Endothelial cell of hepatic sinusoid (primary cell): ENCODE measurements at regions not wholly inside any gene's neighbourhood (a gene's known extent, or its start where the extent isn't known, plus 50 kb on each side); places are given as distances from the start of the nearest gene placed in this dataset.
"Not testable (repeated sequence)": the region's sequence is repeated elsewhere in the genome, so short reads cannot be mapped to it uniquely, and the experiment has no call there.

Experiments used
- in situ Hi-C: cut with HindIII; loops from 2 replicates; pipeline ENCODE4 v1.10.0; 2017; ENCODE audit warnings: low sequenced_read_pairs

DNA sequence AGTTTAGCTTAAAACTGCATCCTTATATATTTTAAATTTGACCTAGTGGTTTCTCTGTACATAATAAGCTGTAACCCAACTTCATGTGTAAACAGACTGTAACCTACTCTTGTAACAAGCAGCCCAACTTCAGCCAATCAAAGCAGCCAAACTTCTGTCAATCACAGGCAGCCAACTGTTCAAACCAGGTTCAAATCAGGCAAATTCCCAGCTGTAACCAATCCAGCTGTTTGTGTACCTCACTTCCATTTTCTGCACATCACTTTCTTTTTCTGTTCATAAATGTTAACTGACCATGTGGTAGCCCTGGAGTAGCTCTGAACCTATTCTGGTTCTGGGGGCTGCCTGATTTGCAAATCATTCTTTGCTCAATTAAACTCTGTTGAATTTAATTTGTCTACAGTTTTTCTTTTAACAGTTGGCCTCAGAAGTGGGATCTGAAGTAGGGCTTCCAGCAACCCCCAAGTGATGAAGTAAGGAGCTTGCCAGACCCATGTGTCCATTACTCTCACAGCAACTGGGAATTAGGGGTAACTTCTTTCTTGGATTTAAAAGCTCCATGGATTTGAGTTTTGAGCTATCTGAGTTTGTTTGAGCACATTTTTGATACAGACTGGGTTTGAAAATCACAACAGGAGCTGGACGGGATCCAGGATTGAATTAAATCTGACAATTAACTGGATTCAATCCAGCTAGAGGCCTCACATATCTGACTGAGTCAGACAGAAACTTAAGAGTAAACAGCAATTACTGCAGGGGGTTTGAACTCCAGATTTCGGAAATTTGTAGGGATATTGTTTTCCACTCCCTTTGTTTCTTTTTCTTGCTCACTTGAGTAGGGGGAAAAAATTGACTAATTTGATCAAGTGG lies 1569.7 kb upstream of the SLC39A10 start:
- in situ Hi-C loops = no loop called here

DNA sequence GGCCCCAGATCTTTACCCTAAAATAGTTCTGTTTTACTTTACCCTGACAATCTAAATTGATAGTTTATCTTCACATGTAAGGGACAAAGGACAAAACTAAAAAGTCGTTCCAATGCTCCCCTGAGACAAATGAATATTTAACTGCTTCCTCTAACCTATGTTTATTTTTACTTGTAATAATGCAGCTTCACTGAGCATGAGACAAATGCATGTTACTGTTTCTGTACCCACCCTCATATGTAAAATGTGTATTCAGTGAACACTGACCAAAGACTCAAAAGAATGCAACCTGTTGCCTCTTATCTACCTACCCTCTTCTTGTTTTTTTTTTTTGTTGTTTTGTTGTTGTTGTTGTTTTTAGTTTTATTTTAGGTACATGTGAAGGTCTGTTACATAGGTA lies 1570.9 kb upstream of the SLC39A10 start:
- in situ Hi-C loops = no loop called here

DNA sequence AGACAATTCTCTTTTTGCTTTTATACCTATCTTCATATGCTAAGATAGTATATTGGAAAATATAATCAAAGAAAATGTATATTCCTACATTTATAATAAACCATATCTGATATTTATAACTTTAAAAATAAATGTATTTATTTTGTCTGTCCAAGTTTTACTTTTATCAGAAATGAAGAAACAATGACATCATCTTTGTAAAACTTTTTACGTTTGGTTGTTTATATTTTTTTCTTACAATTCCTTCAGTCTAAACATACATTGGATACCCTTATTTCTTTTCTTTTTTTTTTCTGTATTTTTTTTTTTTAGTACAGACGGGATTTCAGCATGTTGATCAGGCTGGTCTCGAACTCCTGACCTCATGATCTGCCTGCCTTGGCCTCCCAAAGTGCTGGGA lies 1577.0 kb upstream of the SLC39A10 start:
- in situ Hi-C loops = no loop called here

DNA sequence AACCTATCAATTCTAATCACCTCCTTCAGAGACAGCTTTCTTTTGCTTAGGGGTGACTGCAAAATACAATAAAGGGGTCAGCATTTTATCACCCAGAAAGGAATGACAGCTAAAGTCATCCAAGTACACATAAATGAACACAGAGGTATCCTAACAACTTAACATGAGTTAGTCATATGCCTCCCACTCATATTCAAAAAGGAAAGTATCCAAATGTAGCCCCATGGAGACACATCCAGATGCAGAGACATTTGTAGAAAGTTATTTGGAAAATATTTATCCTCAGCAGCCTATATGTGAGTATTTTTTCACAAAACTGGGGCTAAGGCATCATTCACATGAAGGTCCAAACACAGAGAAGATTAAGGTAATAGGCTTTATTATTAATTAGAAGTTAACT lies 1579.7 kb upstream of the SLC39A10 start:
- in situ Hi-C loops = no loop called here

DNA sequence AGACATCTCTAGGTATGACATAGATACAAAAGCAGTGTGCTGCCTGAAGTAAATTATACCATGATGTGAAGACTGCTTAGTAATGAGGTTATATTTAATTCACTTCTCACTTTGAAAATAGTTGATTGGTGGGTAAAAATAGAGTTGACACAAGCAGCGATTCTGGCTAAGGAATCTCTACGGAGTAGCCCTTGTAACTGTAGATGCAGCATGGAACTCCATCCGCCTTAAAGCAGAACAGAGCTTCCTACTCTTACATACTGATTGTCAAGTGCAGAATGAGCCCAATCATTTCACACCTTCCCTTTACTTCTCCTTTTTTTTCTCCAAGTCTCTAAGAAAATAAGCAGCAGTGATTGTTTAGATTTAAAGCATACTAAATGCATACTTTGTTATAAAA lies 1594.6 kb upstream of the SLC39A10 start:
- in situ Hi-C loops = no loop called here

DNA sequence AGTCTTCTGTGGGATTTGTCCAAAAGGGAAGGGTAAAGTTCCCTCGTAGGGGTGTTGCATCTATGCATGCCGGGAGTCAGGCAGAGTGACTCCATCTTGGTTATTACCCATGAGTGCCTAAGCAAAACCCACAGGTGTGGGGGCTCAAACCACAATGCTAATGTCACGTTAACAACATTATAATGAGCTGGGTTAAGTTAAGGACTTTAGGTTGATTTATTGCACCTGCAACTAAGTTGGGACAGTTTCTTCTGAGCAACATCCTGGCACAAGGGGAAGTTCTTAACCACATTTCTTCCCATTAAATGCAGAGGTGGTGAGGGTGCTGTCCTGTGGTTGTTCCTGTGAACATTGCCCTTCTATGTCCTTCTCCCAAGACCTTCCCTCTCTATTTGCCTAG lies 1596.8 kb upstream of the SLC39A10 start:
- in situ Hi-C loops = no loop called here

DNA sequence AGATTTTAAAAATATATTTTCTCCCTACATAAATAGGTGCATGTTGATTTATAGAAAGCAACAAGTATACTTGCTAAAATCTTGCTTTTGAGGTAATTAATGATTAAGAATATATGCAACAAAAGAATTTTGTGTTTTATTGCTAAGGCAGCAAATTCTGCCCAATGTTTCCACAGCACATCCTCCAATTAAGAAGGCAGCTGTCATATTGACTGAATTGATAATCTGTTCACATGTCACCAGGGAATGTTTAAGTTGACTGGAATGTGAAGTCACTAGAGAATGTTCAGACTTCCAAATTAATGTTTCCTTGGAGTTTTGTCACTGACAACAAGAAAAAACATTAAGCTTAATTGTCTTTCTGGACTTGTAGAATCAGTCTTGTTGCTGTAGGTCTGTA lies 1602.7 kb upstream of the SLC39A10 start:
- in situ Hi-C loops = no loop called here

DNA sequence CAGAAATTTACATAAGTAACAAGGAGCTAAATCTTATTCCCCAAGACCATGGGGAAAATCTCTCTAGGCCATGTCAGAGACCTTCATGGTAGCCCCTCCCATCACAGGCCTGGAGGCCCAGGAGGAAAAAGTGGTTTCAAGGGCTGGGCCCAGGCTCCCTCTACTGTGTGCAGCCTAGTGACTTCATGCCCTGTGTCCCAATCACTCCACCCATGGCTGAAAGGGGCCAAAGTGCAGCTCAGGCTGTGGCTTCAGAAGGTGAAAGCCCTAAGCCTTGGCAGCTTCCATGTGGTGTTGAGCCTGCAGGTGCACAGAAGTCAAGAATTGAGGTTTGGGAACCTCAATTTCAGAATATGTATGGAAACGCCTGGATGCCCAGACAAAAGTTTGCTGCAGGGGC lies 1612.7 kb upstream of the SLC39A10 start:
- in situ Hi-C loops = no loop called here

DNA sequence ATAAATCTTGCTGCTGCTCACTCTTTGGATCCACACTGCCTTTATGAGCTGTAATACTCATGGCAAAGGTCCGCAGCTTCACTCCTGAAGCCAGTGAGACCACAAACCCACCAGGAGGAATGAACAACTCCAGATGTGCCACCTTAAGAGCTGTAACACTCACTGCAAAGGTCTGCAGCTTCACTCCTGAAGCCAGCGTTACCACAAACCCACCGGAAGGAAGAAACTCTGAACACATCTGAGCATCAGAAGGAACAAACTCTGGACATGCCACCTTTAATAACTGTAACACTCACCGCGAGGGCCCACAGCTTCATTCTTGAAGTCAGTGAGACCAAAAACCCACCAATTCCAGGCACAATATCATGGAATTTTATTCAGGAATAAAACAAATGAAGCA lies 1635.9 kb upstream of the SLC39A10 start:
- in situ Hi-C loops = not testable (repeated sequence)

DNA sequence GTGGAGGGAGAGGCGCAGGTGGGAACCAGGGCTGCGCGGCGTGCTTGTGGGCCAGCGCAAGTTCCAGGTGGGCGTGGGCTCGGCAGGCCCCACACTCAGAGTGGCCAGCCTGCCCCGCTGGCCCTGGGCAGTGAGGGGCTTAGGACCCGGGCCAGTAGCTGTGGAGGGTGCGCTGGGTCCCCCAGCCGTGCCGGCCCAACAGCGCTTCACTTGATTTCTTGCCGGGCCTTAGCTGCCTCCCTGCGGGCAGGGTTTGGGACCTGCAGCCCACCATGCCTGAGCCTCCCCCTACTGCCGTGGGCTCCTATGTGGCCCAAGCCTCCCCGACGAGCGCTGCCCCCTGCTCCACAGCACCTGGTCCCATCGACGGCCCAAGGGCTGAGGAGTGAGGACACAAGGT lies 1636.9 kb upstream of the SLC39A10 start:
- in situ Hi-C loops = no loop called here

DNA sequence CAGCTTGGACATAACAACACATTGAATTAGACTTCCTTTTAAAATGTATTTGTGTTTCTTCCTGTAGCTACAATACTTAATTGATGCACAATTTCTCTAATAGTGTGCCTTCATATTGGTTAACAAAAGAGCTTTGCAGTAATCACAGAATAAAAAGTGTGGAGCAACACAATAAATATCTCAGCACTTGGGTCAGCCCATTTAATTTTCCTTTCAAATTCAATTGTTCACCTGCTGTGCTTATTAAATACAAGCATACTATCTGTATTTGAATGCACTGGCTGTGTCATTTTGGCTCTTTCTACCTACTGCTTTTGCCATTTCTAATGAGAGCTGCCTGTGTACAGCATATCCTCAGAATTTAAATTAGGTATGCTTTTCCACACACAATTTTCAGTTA lies 1641.3 kb upstream of the SLC39A10 start:
- in situ Hi-C loops = no loop called here

DNA sequence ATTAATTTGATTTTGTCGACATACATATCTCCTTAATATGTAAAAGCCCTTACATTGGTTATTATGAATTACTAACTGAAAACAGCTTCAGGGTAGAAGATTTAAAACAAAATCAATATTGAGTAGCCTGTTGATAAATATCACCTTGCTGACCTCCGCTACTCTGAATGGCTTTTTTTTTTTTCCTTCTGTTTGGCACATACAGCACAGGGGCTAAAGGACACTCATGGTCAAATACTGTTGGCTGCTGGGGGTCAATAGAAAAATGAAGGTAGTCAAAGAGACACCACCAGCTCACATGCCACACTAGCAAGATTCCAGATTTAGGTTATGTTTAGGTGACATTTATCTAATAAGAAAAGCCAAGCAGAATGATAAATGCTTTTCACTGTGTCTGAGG lies 1642.4 kb upstream of the SLC39A10 start:
- in situ Hi-C loops = no loop called here

DNA sequence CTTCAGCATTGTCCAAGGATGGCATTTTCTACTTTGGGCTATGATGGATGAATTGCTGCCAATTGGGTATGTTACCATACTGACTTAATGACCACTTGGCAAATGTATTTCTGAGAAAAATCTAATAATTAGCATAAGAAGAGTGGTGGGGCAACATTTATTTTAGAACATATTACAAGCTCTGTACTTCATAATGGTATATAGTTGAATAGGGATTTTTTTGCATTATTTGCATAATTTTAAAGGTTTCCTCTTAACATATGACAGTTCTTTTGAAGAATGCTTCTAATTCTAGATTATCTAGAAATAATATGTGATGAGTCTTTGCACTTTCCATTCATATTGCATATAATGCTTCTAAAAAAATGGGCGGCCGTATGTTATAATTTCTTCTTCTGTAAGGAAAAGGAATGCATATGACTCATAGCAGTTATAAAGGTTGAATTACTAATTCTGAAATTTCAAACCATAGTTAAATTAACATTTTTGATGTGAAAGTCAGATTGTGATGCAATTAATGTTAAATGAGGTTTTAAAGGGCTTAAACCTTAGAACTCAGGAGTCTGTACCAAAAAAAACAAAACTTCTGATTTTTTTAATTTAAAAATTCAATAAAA lies 1652.3 kb upstream of the SLC39A10 start:
- in situ Hi-C loops = no loop called here

DNA sequence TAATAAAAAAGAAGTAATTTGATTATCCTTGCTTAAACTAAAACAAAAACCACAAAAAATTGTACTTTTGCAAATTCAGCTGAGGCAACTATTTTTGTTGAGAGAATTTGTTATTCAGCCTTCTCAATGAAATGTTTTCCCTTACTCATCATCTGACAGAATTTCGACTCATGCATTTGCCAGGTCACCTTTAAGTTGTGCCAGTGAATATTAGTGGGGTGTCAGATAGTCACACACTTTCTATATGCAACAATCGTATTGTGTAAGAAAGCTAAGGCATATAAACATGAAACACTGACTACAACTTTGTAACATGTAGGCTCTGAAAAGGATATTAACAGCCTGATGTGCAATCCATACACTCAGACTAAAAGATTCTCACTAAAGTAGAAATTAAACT lies 1653.1 kb upstream of the SLC39A10 start:
- in situ Hi-C loops = no loop called here

DNA sequence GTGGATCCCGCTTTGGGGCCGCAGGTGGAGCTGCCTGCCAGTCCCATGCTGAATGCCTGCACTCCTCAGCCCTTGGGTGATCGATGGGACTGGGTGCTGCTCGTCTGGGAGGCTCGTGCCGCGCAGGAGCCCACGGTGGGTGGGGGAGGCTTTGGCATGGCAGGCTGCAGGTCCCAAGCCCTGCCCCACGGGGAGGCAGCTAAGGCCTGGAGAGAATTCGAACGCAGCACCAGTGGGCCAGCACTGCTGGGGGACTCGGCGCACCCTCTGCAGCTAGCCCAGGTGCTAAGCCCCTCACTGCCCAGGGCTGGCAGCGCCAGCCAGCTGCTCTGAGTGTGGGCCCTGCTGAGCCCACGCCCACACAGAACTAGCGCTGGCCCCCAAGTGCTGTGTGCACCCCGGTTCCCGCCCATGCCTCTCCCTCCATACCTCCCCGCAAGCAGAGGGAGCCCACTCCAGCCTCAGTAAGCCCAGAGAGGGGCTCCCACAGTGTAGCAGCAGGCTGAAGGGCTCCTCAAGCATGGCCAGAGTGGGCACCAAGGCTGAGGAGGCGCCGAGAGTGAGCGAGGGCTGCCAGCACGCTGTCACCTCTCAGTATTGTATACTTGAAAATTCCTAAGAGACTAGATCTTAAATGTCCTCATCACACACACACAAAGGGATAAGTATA lies 1654.2 kb upstream of the SLC39A10 start:
- in situ Hi-C loops = no loop called here

DNA sequence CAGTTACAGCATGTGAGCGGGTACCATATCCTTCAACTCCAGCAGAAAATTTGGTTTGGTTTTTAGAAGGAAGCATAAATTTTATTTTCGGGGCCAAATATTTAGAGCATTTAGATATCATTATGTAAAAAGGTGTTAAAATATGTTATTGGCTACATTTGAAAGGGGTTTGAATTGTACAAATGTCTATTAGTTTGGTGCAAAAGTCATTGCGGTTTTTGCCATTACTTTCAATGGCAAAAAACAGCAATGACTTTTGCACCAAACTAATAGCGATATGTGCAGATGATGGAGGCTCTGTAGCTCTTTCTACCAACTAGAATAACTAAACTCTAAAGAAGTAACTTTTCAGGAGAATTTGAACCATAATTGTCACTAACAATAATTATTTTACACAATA lies 1666.2 kb upstream of the SLC39A10 start:
- in situ Hi-C loops = no loop called here

DNA sequence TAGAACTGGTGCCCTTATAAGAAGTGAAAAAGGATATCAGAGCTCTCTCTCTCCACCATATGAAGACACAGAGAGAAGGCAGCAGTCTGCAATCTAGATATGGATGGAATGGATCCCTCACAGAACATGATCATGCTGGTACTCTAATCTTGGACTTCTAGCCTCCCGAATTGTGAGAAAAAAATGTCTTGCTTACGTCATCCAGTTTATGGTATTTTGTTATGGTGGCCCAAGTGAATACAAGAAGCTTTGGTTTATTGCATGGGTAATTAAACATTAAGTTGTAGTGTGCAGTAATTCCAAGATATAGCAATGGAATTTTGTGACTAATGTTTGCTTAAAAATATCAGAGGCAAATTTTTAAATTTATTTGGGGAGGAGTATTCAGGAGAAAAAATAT lies 1667.4 kb upstream of the SLC39A10 start:
- in situ Hi-C loops = no loop called here

DNA sequence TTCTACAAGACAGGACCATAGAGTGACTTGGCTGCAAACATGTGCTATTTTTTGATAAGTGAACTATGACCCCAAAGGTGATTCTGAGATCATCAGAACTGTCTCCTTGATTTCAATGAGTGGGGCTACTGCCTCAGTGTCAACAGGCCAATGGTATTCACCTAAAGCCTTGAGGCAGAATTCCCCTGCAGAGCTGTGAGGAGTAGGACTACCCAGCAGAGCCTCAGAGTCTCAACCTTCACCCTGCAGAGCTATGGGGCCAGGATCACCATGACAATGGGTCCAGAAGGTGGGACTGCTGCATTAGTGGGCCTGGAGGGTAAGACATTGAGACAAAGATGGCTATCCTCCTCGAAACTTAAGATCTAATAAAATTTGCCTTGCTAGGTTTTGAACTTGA lies 1668.2 kb upstream of the SLC39A10 start:
- in situ Hi-C loops = no loop called here

DNA sequence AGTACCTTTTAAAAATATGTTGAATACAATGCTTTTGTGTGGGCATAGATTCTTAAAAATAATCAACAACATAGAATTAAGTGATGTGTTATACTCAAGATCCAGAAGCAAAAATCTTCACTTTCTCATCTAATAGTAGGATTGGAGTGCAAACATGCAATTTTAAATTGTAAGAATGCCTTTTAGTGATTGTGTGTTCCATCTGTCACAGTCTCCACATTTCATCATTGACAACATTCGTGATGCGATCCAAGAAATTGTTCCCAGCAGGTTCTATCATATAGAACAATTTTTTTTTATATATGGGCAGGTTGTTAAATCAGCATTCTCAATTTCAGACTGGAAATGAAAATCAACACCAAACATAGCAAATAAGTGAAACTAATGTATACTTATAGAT lies 1671.8 kb upstream of the SLC39A10 start:
- in situ Hi-C loops = no loop called here

DNA sequence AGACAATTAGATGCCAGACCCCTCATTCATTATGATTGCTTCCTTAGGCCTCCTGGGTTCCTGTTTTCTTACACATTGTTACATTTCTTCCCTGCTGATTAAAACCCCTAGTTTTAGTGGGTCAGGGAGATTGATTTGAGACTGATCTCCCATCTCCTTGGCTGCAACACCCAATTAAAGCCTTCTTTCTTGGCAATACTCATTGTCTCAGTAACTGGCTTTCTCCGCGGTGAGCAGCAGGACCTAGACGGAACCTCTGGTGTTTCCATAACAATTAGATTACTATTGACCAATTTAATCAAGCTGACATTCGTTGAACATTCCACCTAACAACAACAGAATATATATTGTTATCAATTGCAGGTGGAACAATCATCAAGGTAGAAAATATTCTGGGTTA lies 1676.4 kb upstream of the SLC39A10 start:
- in situ Hi-C loops = no loop called here

DNA sequence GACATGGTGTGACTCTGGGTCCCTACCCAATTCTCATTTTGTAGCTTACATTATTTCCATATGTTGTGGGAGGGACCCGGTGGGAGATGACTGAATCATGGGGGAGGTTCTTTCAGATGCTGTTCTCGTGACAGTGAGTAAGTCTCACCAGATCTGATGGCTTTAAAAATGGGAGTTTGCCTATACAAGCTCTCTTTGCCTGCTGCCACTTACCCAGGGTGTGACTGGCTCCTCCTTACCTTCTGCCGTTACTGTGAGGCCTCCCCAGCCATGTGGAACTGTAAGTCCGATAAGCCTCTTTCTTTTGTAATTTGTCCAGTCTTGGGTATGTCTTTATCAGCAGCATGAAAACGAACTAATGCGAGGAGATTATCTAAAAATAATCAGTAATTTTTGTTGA lies 1683.2 kb upstream of the SLC39A10 start:
- in situ Hi-C loops = no loop called here

DNA sequence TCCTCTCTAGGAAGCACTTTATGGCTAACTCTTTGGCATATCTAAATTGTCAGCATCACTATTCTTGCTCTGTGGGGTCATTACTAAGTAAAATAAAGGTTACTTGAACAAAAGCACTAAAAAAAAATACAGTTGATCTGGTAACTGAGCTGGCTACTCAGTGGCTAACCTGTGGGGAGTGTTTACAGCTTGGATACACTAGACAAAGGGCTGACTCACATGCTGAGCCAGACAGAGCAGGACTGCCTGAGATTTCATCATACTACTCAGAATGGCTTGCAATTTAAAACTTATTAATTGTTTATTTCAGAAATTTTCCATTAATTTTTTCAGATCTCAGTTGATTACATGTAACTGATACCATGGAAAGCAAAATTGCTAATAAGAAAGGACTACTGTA lies 1690.4 kb upstream of the SLC39A10 start:
- in situ Hi-C loops = no loop called here
